ENCODE measurements at regions not wholly inside any gene's neighbourhood (a gene's known extent, or its start where the extent isn't known, plus 50 kb on each side); places are given as distances from the start of the nearest gene placed in this dataset.

DNA sequence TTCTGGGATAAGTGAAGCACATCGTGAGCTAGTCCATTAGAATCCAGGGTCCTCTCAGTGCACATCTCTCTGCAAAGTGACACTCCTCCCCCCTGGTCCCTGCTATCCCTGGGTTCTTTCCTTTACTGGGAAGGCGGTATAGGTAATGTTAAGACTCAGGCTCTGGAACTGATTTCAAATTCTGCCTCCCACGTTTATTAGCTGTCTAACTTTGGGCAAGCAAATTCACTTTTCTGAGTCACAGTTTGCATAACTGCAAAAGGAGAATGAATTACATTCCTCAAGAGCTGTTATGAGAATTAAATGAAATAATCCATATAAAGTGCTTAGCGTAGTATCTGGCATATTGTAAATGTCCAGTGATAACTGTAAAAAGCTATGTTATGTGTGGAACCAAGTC is 168.1 kb upstream of the LRRN1 start:
- Histone ChIP-seq H3K4me2 (ENCODE audit: insufficient read depth, low read length) (no peak overlapping the region), H4K20me1 (replicated peaks; ENCODE audit: control insufficient read depth, insufficient read depth, low read length) (no peaks in the 10 kb centered on the region), H3K27me3 (ENCODE audit: control insufficient read depth in 2 of 2, insufficient read depth in 2 of 2, low read length in 2 of 2) (no peaks in the 10 kb centered on the region), H3K9ac (ENCODE audit: insufficient read depth in 1 of 2, low read depth in 2 of 2, low read length in 2 of 2) (no peak overlapping the region), H3K4me3 (no peak overlapping the region), H3K36me3 (ENCODE audit: control insufficient read depth, insufficient read depth, low read length) (no peaks in the 10 kb centered on the region), H3K9me1 (ENCODE audit: control insufficient read depth, insufficient read depth, low read length) (no peaks in the 10 kb centered on the region), H2AFZ (ENCODE audit: low read depth, low read length) (no peak overlapping the region), H3K79me2 (ENCODE audit: control insufficient read depth, insufficient read depth, low read length) (no peaks in the 10 kb centered on the region), H3K4me1 (replicated peaks in 1 of 2; ENCODE audit: control insufficient read depth in 2 of 2, insufficient read depth in 2 of 2, low read length in 2 of 2) (no peaks in the 10 kb centered on the region), H3K9me3 (replicated peaks; ENCODE audit: control insufficient read depth, insufficient read depth, low read depth, low read length) (peaks cover 1% of the 10 kb centered on the region; the same call in 1 of the 2 replicates), H3K27ac (ENCODE audit: extremely low read depth, low read depth, low read length) (no peak overlapping the region)
- intact Hi-C loops (cut with micrococcal nuclease) (no loop called here), in situ Hi-C loops (cut with MboI) (no loop called here)
- ChIA-PET CTCF (ENCODE audit: low intra/inter-chr PET ratio) (no interaction called here), POLR2A (no interaction called here)
- DNase-seq (ENCODE audit: extremely low read depth in 1 of 4, low spot score in 3 of 4), result no peak
- BruUV-seq (replicated peaks), result no TSS peak
- TF ChIP-seq SMAD2 (IDR thresholded peaks at IDR 0.05; ENCODE audit: low read depth, low read length) (no peak), POLR2H (tag; IDR thresholded peaks at IDR 0.05; ENCODE audit: low read depth) (no peak), HIVEP1 (CRISPR knock-in tag; IDR thresholded peaks at IDR 0.05) (no peak), HOXB6 (CRISPR knock-in tag; IDR thresholded peaks at IDR 0.05; ENCODE audit: borderline replicate concordance) (no peak), PHF20 (IDR thresholded peaks at IDR 0.05; ENCODE audit: partially characterized antibody) (no peak), CSDE1 (IDR thresholded peaks at IDR 0.05) (no peak), ZKSCAN3 (CRISPR knock-in tag; IDR thresholded peaks at IDR 0.05) (no peak), TCF7L2 (IDR thresholded peaks at IDR 0.05; ENCODE audit: low read depth, low read length) (no peak), RBM15 (IDR thresholded peaks at IDR 0.05; ENCODE audit: insufficient read depth, low read length) (no peak), ZFPM2 (CRISPR knock-in tag; IDR thresholded peaks at IDR 0.05) (no peak), ZNF3 (CRISPR knock-in tag; IDR thresholded peaks at IDR 0.05) (no peak), NFRKB (IDR thresholded peaks at IDR 0.05; ENCODE audit: low read depth) (no peak), SAP30 (IDR thresholded peaks at IDR 0.05; ENCODE audit: borderline replicate concordance, insufficient read depth, low read depth, low read length, poor library complexity, severe bottlenecking) (no peak)
- WGBS (ENCODE audit: insufficient coverage, low coverage, missing lambda C conversion rate), result 1% methylated on average over 4 of the region's 4 CpGs
- ATAC-seq, result no peak
- FAIRE-seq, result no peak

Data from K562 (cell line).